ENCODE measurements at regions not wholly inside any gene's neighbourhood (a gene's known extent, or its start where the extent isn't known, plus 50 kb on each side); places are given as distances from the start of the nearest gene placed in this dataset.

DNA sequence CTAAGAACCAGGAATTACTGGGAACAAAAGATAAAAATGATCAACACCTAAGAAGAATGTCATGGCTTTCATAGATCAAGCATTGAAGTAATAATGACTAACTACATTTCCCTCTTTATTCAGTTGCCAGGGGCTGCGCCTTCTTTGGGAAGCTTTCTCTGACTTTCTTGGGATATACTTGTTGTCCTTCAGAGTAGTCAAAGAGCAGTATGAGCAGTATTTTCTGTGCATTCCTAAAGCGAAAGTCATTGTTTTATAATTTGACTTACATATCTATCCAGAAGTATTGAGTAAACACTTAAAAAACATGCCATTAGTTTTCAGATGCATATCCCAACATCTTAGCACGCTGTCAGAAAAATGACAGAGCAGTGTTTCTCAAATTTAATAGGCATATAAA lies 2412.4 kb downstream of the PCDH9 start:
- TF ChIP-seq, protein P1, sequence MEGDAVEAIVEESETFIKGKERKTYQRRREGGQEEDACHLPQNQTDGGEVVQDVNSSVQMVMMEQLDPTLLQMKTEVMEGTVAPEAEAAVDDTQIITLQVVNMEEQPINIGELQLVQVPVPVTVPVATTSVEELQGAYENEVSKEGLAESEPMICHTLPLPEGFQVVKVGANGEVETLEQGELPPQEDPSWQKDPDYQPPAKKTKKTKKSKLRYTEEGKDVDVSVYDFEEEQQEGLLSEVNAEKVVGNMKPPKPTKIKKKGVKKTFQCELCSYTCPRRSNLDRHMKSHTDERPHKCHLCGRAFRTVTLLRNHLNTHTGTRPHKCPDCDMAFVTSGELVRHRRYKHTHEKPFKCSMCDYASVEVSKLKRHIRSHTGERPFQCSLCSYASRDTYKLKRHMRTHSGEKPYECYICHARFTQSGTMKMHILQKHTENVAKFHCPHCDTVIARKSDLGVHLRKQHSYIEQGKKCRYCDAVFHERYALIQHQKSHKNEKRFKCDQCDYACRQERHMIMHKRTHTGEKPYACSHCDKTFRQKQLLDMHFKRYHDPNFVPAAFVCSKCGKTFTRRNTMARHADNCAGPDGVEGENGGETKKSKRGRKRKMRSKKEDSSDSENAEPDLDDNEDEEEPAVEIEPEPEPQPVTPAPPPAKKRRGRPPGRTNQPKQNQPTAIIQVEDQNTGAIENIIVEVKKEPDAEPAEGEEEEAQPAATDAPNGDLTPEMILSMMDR (conservative IDR thresholded peaks at IDR 0.05) = no peak
- H3K27ac ChIP-seq = no peak overlapping the region

DNA sequence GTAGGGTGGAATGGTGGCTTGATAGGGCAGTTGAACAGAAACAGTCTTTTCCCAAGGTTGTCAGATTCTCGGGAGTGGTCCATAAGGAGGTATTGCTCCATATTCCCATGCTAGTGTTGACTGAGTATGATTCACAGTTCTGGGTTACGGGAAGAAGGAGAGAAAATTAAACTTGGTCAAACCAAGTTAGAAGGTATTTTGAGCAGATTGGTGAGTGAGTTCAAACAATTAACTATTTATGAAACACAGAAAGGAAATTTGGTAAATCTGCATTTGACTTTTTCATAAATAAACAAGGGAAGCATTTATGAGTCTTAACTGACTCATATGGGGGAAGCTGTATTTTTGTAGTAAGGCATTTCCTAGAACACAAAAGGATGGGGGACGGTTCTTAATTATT lies 2419.4 kb downstream of the PCDH9 start:
- H3K27ac ChIP-seq = no peak overlapping the region
- TF ChIP-seq, protein P1 (conservative IDR thresholded peaks at IDR 0.05) = no peak

DNA sequence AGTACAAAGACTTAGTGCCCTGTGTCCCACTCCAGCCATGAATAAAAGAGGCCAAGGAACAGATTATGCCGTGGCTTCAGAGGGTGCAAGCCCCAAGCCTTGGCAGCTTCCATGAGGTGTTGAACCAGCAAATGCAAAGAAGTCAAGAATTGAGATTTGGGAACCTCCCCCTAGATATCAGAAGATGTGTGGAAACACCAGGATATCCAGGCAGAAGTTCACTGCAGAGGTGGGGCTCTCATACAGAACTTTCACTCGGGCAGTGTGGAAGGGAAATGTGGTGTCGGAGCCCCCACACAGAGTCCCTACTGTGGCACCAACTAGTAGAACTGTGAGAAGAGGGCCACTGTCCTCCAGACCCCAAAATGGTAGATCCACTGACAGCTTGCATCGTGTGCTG lies 2421.4 kb downstream of the PCDH9 start:
- TF ChIP-seq, protein P1 (conservative IDR thresholded peaks at IDR 0.05) = no peak
- H3K27ac ChIP-seq = no peak overlapping the region

DNA sequence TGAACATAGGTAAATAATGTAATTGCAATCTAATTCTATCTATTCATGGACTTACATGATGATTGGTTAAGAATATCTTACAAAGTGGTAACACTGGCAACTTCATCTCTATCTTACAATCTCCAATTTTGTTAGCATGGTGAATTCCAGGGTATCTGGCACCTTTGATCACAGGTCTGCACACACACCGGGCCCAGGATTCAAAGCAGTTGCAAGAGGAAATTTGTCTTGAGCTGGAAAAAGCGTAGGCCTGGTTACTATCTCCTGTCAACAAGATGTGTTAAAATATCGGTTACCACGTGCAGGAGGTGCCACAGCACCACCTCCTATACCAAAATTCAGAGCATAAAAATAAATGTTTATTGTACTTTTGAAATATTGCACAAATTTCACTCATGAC lies 2428.4 kb downstream of the PCDH9 start:
- TF ChIP-seq, protein P1 (conservative IDR thresholded peaks at IDR 0.05) = no peak

DNA sequence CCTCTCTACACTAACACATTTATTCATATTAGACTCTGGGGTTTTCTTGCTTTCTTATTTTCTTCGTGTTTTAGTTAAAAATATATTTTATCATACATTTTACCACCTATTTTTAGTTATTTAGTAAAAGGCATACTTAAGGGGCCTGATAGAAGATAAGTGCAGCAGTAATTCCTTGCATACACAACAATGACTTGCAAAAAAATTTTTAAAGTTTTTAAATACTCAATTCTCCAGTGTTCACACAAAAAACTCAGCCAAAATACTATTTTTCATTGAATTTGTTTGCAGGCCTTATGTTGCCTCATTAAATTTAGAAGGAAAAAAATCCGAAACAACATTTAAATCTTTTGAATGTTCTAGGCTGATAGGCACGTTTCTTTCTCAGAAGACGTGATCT lies 2431.7 kb downstream of the PCDH9 start:
- TF ChIP-seq, protein P1 (conservative IDR thresholded peaks at IDR 0.05) = no peak

More for the DNA sequence above, 2428.4 kb downstream of the PCDH9 start:
- no peak overlapping the region for H3K27ac ChIP-seq

DNA sequence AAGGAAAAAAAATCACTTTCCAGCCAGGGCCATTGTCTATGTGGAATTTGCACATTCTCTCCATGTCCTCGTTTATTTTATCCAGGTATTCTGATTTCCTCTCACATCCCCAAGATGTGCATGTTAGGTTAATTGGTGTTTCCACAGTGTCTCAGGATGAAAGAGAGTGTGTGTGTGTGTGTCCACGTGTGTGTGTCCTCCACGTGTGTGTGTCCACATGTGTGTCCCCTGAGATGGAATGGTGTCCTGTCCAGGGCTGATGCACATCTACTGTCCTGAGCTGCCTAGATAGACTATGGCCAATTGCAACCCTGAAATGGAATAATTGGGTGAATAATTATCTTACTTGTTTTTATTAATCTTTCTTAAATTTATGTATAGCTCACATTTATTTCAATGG lies 2436.5 kb downstream of the PCDH9 start:
- H3K27ac ChIP-seq = no peak overlapping the region
- TF ChIP-seq, protein P1 (conservative IDR thresholded peaks at IDR 0.05) = no peak

More for the DNA sequence above, 2431.7 kb downstream of the PCDH9 start:
- no peak overlapping the region for H3K27ac ChIP-seq

DNA sequence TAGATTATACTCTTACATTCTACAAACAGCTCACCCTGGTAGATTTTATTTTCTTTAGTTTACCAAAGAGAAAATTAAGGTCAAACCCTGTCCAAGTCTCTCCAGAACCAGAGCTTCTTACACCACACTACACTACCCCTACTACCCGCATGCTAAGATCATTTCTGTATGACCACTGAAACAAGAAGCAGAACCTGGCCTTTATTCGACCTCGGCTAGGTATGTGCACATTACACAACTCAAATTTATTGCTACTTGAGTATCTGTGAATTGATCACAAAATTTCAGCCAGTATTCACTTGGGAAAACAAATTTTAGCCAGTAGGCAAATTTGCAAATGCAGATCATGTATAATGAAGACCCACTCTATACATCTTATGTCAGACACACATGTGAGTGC lies 2437.0 kb downstream of the PCDH9 start:
- H3K27ac ChIP-seq = no peak overlapping the region
- TF ChIP-seq, protein P1 (conservative IDR thresholded peaks at IDR 0.05) = no peak

DNA sequence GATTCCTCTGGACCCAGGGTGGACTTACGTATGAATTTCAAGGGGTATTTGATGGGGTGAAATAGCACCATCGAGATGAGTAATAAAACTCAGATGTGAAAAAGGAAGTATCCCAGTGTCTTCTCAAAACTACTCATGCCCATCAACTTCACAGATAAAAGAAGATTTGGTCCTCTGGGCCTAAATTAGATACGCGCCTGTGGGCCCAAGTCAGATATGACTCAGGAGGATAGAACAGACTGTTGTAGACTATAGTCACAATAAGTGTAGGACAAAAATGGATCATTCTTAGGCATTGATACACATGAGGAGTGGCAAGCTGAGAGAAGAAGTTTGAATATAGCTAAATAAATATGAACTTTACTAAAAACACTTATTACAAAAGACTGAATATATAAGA lies 2438.8 kb downstream of the PCDH9 start:
- TF ChIP-seq, protein P1 (conservative IDR thresholded peaks at IDR 0.05) = no peak
- H3K27ac ChIP-seq = no peak overlapping the region
